WTC11 (cell line): ENCODE measurements at regions not wholly inside any gene's neighbourhood (a gene's known extent, or its start where the extent isn't known, plus 50 kb on each side); places are given as distances from the start of the nearest gene placed in this dataset.

Experiments
- AFF4 ChIP-seq: sonication (generic); formaldehyde crosslinking; IDR thresholded peaks from 2 replicates; pipeline ENCODE4 v1.8.1; 2023; ENCODE audit warnings: mild to moderate bottlenecking, missing genetic modification reagents, borderline replicate concordance
- CREB1 ChIP-seq: sonication (generic); formaldehyde crosslinking; IDR thresholded peaks from 2 replicates; pipeline ENCODE4 v1.8.0; 2023; ENCODE audit warnings: mild to moderate bottlenecking, missing genetic modification reagents
- CTCF ChIP-seq: fragments of 200-600 bp; IDR thresholded peaks from 2 replicates; pipeline ENCODE4 v1.8.0; 2022; ENCODE audit warnings: antibody characterized with exemption
- E2F1 ChIP-seq: sonication (generic); formaldehyde crosslinking; IDR thresholded peaks from 2 replicates; pipeline ENCODE4 v1.8.0; 2022; ENCODE audit warnings: mild to moderate bottlenecking, missing genetic modification reagents
- JUN ChIP-seq: sonication (generic); formaldehyde crosslinking; IDR thresholded peaks from 2 replicates; pipeline ENCODE4 v1.8.0; 2023; ENCODE audit warnings: mild to moderate bottlenecking, missing genetic modification reagents

- no peak for TF ChIP-seq CTCF
- TF ChIP-seq E2F1 (CRISPR knock-in tag), result no peak
- no peak for TF ChIP-seq AFF4 (CRISPR knock-in tag)
- TF ChIP-seq JUN (CRISPR knock-in tag), result no peak
- no peak for TF ChIP-seq CREB1 (CRISPR knock-in tag)
These were observed 75.1 kb upstream of the MSX1 start for GRCh38 chr4:4784379-4784778.
